GM21529 (cell line): ENCODE measurements at regions not wholly inside any gene's neighbourhood (a gene's known extent, or its start where the extent isn't known, plus 50 kb on each side); places are given as distances from the start of the nearest gene placed in this dataset.
"Not testable (repeated sequence)": the region's sequence is repeated elsewhere in the genome, so short reads cannot be mapped to it uniquely, and the experiment has no call there.

Source experiments
- ATAC-seq: cut with Tn5 transposase; IDR thresholded peaks from one replicate; pipeline ENCODE4 v1.9.1; 2021; ENCODE audit not compliant: unreplicated experiment

DNA sequence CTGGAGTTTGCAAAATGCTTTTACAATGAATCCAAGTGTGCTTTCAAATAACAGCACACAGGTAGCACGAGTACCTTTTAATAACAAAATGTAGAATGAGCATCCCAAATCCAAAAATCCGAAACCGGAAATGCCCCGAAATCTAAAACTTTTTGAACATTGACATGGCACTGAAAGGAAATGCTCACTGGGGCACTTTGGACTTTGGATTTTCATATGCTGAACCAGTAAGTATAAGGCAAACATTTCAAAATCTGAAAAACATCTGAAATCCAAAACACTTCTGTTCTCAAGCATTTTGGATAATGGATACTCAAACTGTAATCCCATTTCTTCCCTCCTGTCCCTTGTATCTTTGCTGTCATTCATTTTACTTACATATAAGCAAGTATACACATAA is 50.1 kb downstream of the GCNT4 start:
- no peak for ATAC-seq

DNA sequence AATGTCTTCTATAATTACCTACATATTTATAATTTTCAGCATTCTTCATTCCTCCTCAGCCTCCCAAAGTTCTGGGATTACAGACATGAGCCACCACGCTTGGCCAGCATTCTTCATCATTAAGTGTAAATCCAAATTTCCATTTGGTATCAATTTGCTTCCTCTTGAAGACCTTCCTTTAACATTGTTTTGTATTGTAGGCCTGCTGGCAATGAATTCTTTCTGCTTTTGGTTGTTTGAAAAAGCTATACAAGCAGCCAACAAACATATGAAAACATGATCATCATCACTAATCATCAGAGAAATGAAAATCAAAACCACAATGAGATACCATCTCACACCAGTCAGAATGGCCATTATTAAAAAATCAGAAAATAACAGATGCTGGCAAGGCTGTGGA is 56.4 kb downstream of the GCNT4 start:
- no peak for ATAC-seq

DNA sequence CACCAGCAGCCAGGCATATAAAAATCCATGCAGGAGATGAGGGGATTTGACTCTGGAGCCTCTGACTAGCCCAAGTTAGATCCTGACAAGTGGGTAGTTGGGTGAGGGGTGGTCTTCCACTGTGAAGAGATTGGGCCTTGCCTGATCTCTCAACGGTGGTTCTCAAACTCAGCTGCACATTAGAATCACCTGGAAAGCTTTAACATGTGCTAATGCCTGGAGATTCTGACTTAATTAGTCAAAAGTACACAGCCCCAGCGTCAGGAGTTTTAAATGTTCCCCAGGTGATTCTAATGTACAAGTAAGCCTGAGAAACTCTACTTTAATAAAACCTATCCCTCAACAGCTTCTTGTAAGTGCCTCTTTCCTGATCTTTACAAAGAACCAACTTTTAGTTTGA is 57.5 kb downstream of the GCNT4 start:
- ATAC-seq = no peak

DNA sequence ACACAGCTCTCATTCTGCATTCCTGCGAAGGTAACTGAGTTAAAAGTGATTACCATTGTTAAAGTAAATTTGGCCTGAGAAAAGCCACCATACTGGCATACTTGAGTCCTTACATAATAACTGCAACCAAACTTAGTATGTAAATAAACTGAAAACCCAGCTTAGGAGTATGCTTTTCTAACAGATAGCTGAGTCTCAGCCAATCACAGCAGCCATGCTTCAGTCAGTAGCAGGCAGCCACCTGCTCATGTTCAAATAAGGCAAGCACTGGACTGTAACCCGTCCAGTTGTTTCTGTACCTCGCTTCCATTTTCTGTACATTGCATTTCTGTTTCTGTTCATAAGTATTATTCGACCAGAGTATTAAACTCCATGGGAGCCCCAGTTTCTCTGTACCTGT is 58.6 kb downstream of the GCNT4 start:
- ATAC-seq = no peak

DNA sequence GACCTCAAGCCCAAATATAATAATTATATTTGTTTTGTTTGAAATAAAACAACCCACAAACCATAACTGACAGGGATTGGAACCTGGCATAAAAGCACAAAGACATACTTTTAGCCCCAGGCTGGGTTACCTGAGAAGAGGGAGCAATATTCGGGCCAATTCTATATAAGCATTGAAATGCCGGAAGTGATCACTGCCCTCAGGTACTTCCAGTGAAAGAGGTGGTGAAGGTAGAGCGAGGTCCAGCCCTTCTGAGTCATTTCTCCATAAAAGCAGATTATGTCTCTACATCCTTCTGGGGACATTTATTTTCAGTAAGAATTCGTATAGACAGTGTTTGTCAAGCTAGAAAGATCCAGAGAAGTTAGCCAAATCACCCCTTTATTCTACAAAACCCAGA is 59.6 kb downstream of the GCNT4 start:
- no peak for ATAC-seq

DNA sequence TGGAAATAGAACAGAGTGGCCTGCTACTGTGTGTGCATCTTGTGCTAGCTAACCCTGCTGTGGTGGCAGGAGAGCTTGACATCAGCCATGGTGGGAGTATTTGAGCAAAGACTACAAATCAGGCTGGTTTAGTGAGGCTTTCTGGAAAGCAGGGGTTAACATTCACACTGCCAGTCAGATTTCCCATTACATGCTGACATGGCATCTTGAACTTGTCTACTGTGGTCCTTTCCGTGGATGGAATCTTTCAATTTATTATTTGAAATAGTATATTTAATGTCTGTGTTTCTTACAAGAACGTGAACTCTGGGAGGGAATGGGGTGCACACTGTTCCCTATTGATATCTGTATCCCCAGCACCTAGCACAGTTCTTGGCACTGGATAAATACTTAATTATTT is 60.8 kb downstream of the GCNT4 start:
- no peak for ATAC-seq

DNA sequence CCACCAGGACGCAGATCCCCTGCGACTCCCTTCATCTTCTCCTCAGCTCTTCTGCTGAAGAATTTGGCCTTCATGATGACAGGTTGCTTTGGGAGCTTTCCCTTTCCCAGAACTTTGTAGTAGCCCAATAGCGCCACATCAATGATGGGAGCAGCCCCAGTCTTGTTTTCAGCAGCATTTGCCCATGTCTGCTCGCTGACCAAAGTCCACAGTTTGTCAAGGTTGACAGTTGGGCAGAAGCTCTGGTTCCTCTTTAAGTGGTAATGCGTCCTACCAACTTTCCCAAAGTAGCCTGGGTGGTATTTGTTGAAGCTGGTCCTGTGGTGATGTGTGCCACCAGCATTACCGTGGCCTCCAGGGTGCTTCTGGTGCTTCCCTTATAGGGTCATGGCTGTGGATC is 62.2 kb downstream of the GCNT4 start:
- ATAC-seq = no peak

DNA sequence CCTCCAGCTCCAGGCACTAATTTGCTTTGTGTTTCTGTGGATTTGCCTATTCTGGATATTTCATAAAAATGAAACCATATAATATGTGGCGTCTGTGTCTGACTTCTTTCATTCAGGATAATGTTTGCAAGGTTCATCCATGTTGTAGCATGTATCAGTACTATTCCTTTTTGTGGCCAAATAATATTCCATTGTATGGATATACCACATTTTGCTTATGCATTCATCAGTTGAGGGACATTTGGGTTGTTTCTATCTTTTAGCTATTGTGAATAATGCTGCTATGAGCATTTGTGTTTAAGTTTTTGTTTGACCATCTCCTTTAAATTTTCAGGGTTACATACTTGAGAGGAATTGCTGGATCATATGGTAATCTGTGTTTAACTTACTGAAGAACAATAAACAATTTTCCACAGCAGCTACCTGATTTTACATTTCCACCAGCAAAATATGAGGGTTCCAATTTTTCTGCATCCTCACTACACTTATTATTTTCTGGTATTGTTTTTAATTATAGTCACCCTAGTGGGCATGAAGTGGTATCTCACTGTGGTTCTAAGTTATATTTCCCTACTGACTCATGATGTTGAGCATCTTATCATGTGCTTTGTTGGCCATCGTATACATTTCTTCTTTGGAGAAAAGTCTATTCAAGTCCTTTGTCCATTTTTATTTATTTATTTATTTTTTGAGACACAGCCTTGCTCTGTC is 63.9 kb downstream of the GCNT4 start:
- ATAC-seq = no peak

DNA sequence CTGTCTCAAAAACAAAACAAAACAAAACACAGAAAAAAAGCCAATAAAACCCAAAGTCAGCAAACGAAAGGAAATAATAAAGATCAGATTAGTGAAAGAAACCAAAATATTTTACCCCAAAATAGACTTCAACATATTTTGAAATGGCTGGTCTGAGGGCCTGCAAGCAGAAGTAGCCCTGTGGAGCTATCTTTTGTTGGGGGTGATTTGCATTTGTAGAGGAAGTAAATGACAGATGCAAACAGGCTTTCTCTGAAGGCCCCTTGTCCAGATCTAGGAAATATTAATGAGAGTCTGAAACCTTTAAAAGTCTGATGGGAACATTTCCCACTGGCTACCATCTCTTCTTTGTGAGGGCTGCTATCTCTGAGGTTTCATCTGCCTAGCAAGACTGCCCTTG is 74.0 kb downstream of the GCNT4 start:
- ATAC-seq = no peak

DNA sequence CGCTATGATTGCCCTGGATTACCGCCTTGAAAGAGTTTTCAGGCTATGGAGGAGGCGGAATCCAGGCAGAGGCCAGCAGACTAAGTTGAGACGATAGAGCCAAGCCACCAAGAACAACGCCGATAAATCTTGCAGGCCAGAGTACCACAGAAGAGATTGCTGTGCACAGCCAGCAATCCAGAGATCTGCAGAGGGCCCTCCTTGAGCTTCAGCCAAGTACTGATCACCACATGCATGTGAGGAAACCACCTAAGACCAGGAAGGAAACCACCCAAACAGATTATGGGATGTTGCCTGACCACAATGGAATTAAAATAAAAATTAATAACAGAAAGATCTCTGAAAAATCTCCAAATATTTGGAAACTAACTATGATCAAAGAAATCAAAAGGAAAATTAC is 74.9 kb downstream of the GCNT4 start:
- no peak for ATAC-seq

DNA sequence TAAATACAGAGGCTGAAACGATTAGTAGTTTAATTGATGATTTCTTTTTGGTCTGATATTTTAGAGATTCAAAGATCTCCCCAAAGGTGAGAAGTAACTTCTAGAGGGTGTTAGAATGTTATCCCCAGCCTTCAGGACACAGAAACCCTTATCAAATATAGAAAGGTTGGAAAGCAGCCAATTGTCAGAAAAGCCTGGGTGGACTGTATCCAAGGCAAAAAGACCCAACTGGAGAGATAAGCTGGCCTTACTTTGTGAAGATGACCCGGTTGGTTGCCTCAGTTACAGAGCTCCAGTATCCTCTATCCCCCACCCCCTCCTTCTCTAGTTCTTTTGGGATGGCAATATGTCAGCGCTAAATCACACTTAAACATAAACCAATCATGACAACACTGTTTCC is 75.7 kb downstream of the GCNT4 start:
- ATAC-seq = no peak

DNA sequence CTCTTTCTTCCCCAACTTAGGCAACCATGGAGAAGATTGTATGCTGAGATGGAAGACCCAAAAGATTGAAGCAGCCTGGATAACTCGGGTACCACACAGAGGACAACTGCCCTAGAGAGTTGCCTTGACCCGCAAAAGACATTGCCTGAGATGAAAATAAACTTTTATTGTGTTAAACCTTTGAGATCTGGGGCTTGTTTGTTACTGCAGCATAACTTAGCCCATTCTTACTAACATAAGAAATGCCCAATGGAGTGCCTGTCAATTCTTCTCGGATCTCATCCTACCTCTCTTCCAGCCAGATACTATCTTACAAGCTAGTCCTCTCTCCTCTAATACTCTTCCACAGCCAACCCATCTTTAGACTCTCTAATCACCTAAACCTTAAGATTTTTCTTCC is 76.8 kb downstream of the GCNT4 start:
- no peak for ATAC-seq

DNA sequence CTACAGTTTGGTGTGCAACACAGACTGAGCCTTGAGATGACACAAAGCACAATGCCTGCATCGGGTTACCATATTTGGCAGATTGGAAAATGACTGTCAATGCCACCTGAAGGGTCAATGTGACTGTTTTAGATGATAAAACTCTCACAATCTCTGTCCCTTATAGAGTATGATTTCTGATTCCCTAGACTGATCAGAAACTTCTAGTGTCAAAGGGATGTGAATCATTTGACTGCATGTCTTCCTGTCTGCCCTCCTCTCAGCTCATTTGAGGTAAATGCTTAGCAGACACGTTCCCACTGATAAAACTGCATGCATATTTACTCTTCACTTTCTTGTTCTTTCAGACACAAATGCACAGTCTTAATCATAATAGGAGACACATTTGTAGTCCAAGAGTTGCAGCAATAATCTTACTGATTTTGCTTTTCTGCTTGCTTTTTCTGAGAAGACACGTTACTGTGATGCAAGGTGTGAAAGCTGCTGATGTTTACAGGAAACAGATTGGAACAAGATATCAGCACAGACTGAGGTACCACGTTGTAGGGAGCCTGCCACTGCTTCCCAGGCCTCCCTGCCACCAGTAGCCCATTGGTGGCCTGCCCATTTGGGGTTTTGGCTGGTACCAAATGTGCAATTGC is 77.8 kb downstream of the GCNT4 start:
- ATAC-seq = no peak

DNA sequence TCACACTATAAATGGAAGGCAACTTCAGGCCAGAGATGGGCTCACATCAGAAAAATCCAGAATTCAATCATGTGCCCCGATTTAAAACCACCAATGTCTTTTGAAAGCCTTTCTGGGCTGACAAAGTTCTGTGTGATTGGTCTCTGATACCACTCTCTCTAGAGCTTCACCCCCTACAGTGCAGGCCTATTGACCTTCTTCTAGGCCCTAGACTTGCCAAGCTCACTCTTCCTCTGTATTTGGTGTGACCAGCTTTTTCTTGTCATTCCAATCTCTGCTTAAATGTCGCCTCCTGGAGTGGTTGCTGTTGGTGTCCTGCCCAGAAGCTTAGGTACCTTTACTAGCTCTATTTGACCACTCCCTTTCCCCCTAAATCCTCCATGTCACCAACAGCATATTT is 78.7 kb downstream of the GCNT4 start:
- no peak for ATAC-seq

DNA sequence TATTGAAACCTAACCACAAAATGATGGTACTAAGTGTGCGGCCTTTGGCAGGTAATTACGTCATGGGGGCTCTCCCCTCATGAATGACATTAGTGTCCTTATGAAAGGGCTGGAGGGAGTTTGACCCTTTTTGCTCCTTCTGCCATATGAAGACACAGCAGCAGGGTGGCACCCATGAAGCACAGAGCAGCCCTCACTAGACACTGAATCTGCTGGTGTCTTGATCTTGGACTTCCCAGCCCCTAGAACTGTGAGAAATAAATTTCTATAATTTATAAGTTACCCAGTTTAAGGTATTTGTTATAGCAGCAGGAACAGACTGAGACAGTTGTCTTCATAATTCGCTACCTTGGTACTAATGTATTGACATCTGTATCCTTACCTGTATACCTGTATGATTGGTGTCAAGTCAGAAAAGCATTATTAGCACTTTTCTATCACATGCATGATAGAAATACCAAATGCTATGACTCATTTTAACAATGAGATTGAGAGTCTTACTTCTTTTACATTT is 80.4 kb downstream of the GCNT4 start:
- no peak for ATAC-seq

DNA sequence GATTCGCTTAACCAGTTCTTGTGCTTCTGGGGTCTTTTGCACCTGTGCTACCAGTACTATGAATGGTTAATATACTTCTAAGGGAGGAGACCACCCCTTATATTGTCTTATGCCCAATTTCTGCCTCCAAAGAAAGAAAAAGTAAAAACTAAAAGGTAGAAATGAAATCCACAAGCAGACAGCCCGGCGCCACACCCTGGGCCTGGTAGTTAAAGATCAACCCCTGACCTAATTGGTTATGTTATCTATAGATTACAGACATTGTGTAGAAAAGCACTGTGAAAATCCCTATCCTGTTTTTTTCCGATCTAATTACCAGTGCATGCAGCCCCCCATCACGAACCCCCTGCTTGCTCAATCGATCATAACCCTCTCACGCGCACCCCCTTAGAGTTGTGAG is 81.5 kb downstream of the GCNT4 start:
- not testable (repeated sequence) for ATAC-seq

DNA sequence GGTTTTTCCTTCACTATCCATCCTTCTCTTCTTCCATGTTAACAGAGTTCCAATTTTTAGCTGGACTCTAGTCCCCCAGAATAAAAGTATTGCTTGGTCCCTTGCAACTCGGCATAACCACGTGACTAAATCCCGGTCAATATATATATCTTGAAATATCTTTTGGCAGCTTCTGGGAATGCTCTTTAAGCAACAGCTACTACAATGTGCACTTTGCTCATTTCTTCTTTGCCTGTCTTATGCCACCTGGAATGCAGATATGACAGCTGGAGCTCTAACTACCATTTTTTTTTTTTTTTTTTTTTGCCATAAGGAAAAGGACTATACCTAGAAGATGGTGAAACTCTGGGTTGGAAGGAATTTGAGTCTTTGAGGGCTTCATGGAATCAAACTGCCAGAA is 82.6 kb downstream of the GCNT4 start:
- no peak for ATAC-seq

DNA sequence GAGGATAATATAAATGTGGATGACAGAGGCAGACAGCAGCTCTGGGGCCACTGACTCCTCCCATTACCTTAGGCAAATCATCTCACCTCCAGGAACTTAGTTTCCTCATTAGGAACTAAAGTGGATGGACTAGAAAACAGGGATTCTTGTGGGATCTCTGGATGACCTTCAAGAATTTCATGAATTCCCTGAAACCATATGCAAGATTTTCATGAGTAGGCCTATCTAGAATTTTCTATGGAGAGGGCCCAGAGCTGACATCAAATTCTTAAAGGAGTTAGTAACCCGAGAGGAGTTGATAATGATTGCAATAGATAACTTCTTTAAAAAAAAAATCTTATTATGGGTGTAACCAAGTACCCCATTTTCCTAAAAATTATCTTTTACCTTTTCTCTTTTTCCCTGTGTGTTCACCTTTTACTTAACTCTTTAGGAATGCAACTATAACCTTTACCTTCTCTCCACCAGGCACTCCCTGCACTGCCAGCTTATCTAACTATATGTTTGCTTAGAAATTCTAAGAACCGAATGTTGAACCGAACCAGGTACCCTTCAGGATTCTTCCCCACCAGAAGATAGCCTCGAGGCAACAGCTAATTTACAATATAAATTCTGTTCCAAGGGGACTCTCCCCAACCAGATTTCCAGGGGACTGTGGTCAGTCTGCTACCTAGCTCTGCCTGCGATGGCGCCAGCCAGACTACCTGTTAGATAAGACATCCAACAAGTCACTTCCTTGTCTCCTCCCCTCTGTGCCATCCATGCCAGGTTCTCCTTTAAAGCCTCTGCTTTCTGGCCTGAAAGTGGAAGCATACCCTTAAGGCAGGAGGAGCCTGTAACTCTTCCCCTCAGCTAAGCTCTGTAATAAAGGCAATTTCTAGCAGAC is 86.0 kb downstream of the GCNT4 start:
- ATAC-seq = no peak

DNA sequence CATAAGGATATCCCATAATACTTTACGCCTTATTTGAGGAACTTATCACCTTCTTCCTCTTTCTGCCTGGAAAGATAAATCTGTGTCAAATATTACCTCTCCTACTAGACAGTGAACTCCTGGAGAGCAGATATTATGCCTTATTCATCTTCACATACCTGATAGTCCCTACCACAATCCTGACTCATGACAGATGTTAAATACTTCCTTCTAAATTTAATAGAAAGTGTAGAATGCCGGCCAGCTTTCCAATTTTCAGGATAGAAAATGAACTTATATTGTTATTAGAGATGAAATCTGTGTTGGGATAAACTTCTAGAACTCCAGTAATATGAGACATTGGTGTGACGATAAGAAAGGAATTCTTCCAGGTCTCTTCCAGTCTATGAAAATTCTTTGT is 89.0 kb downstream of the GCNT4 start:
- ATAC-seq = no peak

DNA sequence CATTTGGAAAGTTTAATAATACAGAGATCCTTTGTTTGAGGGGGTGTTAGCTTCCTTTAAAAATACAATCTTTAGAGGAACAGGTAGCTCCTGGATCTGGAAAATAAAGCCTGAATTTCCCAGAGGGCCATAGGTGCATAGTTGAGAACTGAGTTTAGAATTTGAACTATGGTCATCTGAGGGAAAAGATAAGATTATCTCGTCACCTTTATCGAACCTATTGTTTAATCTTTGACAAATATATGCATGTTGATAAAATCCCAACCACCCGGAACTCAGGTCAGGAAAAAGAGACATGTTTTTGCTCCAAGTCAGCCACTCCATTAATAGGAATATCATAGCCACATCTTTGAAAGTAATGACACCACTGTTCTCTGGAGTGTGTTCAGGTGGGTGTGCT is 91.7 kb upstream of the FAM169A start:
- ATAC-seq = no peak

DNA sequence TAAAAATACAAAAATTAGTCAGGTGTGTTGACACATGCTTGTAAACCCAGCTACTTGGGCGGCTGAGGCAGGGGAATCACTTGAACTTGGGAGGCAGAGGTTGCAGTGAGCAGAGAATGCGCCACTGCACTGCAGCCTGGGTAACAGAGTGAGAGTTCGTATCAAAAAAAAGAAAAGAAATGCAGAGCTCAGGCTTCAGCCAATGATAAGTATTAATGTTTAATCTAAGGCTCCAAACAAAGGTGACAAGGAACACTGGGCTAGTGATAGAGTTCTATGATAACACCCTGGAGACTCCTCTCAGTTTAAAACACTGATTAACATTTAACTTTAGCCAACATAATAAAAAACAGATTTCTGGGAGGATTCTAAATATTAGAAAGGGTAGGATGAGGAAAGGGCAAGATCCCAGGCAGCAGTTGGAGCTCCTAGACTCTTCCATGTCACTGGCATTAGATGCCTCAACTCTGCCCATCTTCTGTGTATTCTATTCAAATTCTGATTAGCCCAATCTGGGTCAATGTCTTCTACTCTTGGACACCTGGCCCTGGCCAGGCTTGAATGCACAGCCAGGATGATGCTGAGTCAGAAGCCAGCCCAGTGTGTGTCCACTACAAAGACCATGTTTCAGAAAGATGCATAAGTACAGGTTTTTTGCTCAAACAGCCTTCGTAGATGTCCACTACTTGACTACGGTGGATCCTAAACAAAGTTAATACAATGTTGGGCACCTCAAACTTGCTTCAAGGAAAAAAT is 91.0 kb upstream of the FAM169A start:
- ATAC-seq = no peak
